Hippocampal formation (tissue), 2 donors: ENCODE measurements at regions not wholly inside any gene's neighbourhood (a gene's known extent, or its start where the extent isn't known, plus 50 kb on each side); places are given as distances from the start of the nearest gene placed in this dataset.
"Not testable (repeated sequence)": the region's sequence is repeated elsewhere in the genome, so short reads cannot be mapped to it uniquely, and the experiment has no call there.

Source experiments
- DNase-seq, 2 donors: peaks; one replicate each; lab custom pipeline; 2025; lab: John Stamatoyannopoulos, UW

DNA sequence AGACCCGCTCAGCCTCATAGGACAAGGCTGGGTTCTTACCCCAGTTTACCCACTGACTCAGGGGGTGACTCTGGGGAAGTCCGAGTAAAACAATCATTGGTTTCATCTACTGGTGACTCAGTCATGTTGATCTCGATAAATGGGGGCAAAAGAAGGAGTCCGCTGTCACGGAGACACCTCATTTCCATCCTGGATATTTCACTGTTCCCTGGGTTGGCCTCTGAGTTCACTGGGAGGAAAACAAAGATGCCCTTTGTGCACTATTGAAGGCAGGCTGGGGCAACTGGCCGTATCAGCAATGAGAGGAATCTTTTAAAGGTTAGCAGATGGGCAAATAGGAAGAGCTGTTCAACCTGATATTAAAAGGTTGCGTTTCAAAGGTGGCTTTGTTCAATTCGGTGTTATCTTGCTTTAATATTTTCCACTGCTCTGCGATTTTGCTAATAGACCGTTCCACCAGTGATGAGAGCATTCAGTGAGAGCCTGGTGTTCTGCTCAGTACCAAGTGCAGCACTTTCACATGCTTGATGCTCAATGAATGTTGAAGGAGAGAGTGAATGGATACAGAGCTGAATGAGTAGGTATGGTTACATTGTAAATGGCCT lies 110.2 kb upstream of the EGFLAM start:
- DNase-seq: peak; percentile 26 to 35

GRCh38 chr5:38143384-38143783 lies 115.0 kb upstream of the EGFLAM start:
- no peak for DNase-seq

GRCh38 chr5:38141665-38142064 lies 116.7 kb upstream of the EGFLAM start:
- DNase-seq: no peak

DNA sequence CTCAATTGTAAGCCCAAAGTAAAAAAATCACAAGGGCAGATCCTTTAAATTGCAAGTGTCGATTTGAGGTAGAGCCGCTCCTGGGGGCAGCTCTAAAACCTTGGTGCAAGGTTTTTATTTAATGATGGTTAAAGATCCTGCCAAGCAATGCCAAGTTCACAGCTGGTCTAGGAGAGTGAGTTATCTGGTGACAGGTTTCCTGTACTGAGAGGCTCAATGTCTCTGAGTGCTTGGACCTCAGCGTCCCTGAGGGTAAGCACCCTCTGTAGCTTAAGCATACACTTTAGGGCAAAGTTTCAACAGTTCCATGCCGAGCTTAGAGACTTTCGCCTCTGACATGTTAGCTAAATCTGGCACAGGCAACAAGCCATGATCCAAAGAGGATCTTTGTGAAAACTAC lies 119.8 kb upstream of the EGFLAM start:
- DNase-seq: no peak

DNA sequence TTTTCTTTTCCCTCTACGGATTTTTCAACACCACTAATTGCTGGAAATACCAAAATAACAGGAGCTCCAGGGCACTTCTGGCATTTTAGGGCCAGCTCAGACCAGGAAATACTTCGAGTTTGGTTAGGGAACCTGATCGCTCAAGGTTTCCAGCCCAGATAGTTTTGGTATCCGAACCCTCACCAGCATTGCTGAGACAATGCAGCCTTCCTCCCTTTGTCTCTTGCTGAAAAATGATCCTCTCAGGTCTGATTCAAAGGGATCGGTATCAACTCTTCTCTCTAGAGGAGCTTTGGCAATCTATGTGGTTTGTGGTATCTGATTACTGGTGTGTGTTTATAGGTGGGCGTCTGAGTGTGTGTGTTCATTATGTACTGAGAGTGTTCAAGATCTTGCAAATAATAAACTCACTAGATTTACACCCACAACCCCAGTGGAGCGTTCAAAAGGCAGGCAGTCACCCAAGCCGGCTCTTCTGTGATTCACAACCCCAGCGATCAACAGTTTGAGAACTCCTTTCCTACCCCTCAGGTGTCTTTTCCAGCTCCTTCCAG lies 122.8 kb upstream of the EGFLAM start:
- DNase-seq: no peak

DNA sequence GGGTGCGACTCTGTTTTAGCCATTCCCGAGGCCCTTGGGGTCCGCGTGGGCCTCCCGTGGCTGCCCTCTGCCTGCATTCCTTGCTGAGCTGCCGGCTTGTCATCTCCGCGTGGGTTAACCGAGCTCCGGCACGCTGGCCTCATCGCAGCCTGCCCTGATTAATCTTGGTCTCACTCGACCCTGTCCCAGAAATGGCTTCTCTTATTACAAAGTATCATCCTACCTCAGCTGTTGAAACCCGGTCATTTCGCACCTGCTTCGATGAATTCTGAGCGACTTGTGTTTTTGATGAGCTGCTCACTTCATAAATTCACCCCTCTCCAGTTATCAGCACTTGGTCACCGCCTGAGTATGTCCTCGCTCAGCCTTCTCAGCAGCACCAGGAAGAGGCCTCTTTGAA lies 123.5 kb upstream of the EGFLAM start:
- no peak for DNase-seq

DNA sequence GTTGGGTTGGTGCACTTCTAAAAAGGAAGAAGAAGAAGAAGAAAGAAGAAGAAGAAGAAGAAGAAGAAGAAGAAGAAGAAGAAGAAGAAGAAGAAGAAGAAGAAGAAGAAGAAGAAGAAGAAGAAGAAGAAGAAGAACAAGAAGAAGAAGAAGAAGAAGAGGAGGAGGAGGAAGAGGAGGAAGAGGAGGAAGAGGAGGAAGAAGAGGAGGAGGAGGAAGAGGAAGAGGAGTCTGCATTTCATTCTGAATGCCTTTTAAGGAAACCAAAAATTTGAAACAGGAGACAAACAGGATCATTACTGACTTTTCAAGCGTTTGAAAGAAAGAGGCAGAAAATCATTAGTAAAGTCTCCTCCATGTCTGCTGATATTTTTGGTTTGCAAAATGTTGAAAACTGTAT lies 124.1 kb upstream of the EGFLAM start:
- not testable (repeated sequence) for DNase-seq

DNA sequence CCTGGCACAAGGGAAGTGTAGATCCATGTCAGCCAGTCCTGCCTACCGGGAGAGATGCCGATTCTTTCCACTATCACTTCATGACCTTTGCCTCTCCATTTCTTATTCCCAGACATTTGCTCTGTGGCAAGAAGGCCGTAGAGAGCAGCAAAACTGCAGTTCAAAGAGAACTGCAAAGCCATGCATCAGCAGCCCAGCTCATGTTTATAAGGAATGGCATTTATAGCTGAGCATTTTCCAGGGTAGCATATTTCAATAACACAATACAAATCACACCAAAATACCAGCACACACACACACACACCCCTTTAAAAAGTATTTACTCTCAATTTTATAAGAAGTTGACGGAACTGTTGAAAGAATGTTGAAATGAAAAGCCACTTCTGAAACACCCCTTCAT lies 126.7 kb upstream of the EGFLAM start:
- DNase-seq: no peak

GRCh38 chr5:38124321-38124720 lies 134.0 kb upstream of the EGFLAM start:
- no peak for DNase-seq

GRCh38 chr5:38121420-38121819 lies 136.9 kb upstream of the EGFLAM start:
- no peak for DNase-seq

DNA sequence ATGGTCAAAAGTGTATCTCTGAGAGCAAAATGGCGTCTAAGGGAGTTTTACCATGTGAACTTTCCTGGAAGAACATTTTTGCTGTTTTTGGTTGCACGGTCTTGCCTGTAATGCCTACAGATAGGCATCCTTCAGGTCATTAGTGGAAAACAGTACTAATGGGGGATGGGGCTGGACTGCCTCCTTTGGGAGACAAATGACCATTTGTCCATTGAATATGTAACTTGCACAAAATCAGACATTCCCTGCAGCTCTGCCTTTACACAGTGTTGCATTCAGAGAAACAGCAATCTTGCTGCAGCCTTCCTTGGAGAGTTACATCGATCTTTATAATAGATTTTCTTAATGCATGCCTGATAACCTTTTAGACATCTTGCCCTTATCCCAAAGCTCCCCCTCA lies 138.5 kb upstream of the EGFLAM start:
- no peak for DNase-seq

DNA sequence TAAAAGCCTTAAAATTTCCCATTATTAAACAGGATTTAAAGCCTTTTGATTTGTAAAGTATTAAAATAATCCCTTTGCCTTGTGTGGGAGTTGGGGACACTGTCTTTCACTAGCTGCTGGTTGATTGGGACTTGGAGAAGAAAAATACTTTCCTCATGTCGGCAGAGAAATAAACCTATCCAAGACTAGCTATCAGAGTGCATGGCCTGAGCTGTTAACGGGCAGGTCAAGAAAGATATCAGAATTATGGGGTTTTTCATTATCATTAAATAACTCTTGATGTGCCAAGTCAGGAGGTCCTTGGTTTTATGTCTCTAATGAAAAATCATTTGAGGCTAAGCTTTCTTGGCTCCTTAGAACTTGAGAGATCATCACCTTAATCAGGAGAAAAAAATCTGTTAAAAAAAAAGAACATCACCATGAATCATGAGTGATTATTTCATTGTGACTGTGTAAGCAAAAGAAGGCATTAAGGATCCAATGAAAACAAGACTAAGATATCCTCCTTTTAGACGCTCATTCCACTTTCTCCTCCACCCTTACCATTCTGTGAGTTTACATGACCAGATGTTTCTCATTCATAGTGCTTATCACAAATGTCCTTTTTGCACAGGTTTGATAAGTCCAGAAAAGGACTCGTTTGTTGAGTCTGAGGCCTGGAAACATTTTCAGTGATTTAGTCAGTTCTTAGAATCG lies 140.4 kb upstream of the EGFLAM start:
- no peak for DNase-seq

DNA sequence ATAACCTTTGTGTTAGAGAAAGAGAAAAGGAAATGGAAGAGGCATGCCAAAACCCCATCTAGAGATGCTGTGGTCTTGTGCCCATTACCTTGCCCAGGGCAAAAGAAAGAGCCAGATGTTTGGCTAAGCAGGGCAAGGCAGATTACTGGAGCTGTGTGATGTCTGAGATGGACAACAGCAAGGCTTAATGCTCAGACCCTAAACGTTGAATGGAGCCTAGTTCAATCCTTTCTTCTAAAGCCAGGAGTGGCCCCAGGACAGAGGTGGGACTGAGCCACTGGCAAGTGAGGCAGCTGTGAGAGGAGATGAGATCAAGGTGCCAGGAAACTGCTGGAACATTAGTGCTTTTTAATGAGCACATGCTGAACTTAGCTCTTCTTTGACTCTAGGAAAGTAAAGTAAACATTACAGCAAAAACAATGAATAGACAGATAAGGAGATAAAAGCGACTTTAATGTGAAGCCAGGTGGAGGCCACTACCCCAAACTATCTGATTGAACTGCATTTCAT lies 143.0 kb upstream of the EGFLAM start:
- no peak for DNase-seq

DNA sequence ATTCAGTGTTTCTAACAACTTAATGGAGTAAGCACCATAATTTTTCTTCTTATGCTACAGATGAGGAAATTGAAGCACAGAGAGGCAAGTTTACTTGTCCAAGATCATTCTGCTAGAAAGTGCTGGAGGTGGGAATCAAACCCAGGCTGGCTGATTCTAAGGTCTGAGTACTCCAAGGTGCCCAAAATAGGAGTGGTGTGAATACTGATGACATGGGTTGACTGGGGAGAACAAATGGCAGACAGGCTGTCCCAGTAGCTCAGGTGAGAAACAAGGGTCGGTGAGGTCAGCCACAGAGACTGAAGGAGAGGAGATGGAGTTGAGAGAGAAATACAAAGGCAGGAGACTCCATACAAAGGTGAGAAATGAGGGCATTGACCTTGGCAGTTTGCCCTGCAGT lies 144.5 kb upstream of the EGFLAM start:
- DNase-seq: no peak

GRCh38 chr5:38113456-38113855 lies 144.9 kb upstream of the EGFLAM start:
- DNase-seq: no peak

DNA sequence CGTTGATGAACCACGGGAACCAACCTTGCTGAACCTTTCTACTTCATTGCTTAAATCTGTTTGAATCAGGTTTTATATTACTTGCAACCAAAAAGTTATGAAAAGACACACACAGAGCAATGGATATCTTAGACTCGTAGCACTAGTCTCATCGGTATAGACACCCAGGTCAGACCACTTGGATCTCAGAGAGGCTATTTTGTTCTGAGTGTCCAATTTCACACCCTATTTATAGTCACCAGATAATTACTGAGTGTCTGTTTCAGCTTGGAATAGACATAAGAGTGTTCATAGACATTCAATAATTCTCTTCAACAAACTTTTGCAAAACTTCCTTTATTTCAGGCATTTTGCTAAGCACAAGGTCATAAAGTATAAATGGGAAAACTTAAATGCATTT lies 145.4 kb upstream of the EGFLAM start:
- DNase-seq: no peak

GRCh38 chr5:38110130-38110529 lies 148.2 kb upstream of the EGFLAM start:
- DNase-seq: no peak

DNA sequence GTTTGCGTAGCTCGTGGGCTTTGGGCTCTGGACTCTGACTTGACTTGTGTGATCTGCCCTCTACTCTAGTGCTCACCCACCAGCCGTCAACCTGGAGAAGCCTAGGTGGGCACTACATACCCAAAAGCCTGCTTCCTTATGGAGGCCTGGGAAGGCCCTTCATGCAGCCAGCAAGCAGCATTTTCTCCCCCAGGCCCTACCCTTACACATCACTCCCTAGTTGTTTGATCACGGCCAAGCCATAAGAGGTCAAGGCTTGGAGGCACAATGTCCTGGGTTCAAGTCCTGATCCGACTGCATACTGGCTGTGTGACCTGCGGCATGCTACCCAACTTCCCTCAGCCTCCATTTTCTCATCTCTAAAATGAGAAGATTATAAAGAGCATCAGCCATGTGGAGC lies 151.3 kb upstream of the EGFLAM start:
- no peak for DNase-seq

- no peak for DNase-seq
Observed at GRCh38 chr5:38105801-38106200, 152.6 kb upstream of the EGFLAM start.

DNA sequence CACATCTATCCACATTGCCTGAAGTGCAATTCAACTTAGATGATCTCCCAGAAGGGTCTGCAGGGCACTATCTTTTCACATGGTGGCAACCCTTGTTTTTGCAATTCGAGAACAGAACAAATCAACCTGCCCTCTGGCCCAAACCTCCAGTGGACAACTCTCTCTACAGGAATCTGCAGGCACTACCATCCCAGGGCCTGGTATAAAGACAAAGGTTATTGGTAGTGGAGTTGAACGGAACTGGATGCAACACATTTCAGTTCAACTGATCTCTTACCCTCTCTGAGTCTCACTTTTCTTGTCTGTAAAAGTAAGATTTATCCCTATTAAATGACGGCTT lies 153.2 kb upstream of the EGFLAM start:
- no peak for DNase-seq

- no peak for DNase-seq
Observed at GRCh38 chr5:38104497-38105230, 153.7 kb upstream of the EGFLAM start.

DNA sequence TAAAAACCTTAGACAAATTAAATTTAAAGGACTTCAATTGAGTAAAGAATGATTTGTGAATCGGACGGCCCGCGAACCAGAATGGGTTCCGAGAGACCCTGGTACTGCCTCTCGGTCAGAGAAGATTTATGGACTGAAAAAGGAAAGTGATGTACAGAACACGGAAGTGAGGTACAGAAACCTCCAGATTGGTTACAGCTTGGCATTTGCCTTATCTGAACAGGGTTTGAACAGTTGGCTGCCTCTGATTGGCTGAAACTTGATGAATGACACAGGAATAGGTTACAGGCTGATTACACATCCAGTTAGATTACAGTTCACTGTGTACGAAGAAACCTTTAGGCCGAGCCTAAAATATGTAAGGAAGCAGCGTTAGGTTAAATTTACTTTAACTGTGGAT lies 156.5 kb upstream of the EGFLAM start:
- DNase-seq: no peak
